ENCODE measurements at regions not wholly inside any gene's neighbourhood (a gene's known extent, or its start where the extent isn't known, plus 50 kb on each side); places are given as distances from the start of the nearest gene placed in this dataset.

DNA sequence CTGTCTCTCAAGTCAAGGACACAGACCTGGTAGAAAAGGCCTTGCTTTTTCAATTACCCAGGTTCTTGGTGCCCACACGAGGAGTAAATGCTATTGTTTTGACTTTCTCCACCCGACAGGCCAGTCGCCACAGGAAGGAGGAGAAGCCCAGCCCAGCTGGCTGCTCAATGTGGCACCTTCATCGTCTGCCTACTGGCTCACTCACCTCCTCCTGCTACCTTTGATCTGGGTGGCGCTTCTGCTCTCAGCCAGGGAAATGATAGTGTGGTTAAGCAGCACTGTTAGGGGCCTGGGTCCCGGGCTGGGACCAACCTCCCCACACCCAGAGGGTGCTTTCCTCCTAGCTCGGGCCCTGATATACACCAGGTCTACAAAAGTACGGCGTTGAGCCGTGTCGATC is 75.0 kb upstream of the FZD10 start:
- H3K36me3 ChIP-seq: no peaks in the 10 kb centered on the region
- no peaks in the 10 kb centered on the region for H3K27me3 ChIP-seq
- ATAC-seq (no peak), DNase-seq (no peak)
- WGBS (ENCODE audit: insufficient coverage, low coverage, low lambda C conversion rate, missing lambda C conversion rate): 26% methylated on average over 4 of the region's 11 CpGs
- H3K4me3 ChIP-seq: no peak overlapping the region
- no peak overlapping the region for H3K27ac ChIP-seq
- intact Hi-C loops (cut with DNase I): no loop called here
- no peak for TF ChIP-seq POLR2A (IDR thresholded peaks at IDR 0.05)
- TF ChIP-seq, protein P1, sequence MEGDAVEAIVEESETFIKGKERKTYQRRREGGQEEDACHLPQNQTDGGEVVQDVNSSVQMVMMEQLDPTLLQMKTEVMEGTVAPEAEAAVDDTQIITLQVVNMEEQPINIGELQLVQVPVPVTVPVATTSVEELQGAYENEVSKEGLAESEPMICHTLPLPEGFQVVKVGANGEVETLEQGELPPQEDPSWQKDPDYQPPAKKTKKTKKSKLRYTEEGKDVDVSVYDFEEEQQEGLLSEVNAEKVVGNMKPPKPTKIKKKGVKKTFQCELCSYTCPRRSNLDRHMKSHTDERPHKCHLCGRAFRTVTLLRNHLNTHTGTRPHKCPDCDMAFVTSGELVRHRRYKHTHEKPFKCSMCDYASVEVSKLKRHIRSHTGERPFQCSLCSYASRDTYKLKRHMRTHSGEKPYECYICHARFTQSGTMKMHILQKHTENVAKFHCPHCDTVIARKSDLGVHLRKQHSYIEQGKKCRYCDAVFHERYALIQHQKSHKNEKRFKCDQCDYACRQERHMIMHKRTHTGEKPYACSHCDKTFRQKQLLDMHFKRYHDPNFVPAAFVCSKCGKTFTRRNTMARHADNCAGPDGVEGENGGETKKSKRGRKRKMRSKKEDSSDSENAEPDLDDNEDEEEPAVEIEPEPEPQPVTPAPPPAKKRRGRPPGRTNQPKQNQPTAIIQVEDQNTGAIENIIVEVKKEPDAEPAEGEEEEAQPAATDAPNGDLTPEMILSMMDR (IDR thresholded peaks at IDR 0.05): no peak
- no peaks in the 10 kb centered on the region for H3K9me3 ChIP-seq
- no peaks in the 10 kb centered on the region for H3K4me1 ChIP-seq

GRCh38 chr12:130088504-130088903 is 73.8 kb upstream of the FZD10 start:
- H3K4me1 ChIP-seq: no peaks in the 10 kb centered on the region
- H3K4me3 ChIP-seq: no peak overlapping the region
- ATAC-seq (no peak), DNase-seq (no peak)
- intact Hi-C loops (cut with DNase I): no loop called here
- H3K36me3 ChIP-seq: no peaks in the 10 kb centered on the region
- no peak overlapping the region for H3K27ac ChIP-seq
- WGBS (ENCODE audit: insufficient coverage, low coverage, low lambda C conversion rate, missing lambda C conversion rate): 67% methylated on average over 3 of the region's 11 CpGs
- TF ChIP-seq, protein P1 (IDR thresholded peaks at IDR 0.05): no peak
- TF ChIP-seq POLR2A (IDR thresholded peaks at IDR 0.05): no peak
- no peaks in the 10 kb centered on the region for H3K27me3 ChIP-seq
- no peaks in the 10 kb centered on the region for H3K9me3 ChIP-seq

DNA sequence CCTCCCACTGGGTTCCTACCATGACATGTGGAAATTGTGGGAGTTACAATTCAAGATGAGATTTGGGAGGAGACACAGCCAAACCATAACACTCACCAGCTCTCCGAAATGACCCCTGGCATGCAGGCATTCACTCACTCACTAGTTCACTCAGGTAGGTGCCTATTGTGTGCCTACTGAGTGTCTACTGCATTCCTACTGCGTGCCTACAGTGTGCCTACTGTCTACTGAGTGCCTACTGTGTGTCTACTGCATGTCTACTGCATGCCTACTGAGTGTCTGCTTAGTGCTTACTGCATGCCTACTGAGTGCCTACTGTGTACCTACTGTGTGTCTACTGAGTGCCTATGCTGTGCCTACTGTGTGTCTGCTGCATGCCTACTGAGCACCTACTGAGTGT is 71.7 kb upstream of the FZD10 start:
- no peak for ATAC-seq
- no CpG with 5 or more reads among the region's 2 CpGs for whole genome bisulfite sequencing (ENCODE audit: insufficient coverage, low coverage, low lambda C conversion rate, missing lambda C conversion rate)
- no peaks in the 10 kb centered on the region for H3K36me3 ChIP-seq
- H3K4me3 ChIP-seq: no peak overlapping the region
- no peak for TF ChIP-seq POLR2A (IDR thresholded peaks at IDR 0.05)
- TF ChIP-seq, protein P1 (IDR thresholded peaks at IDR 0.05): no peak
- intact Hi-C loops (cut with DNase I): no loop called here
- H3K4me1 ChIP-seq: no peaks in the 10 kb centered on the region
- no peaks in the 10 kb centered on the region for H3K9me3 ChIP-seq
- no peak overlapping the region for H3K27ac ChIP-seq
- no peak for DNase-seq
- no peaks in the 10 kb centered on the region for H3K27me3 ChIP-seq

- H3K27ac ChIP-seq: no peak overlapping the region
- no peak for TF ChIP-seq POLR2A (IDR thresholded peaks at IDR 0.05)
- TF ChIP-seq, protein P1 (IDR thresholded peaks at IDR 0.05): no peak
- DNase-seq (no peak), ATAC-seq (no peak)
- H3K4me3 ChIP-seq: no peak overlapping the region
- 37% methylated on average over 7 of the region's 8 CpGs for WGBS (ENCODE audit: insufficient coverage, low coverage, low lambda C conversion rate, missing lambda C conversion rate)
- intact Hi-C loops (cut with DNase I): no loop called here
- no peaks in the 10 kb centered on the region for H3K4me1 ChIP-seq
- no peaks in the 10 kb centered on the region for H3K36me3 ChIP-seq
- no peaks in the 10 kb centered on the region for H3K9me3 ChIP-seq
- no peaks in the 10 kb centered on the region for H3K27me3 ChIP-seq
Observed at GRCh38 chr12:130093380-130093779, 68.9 kb upstream of the FZD10 start.

GRCh38 chr12:130097342-130097741 is 64.9 kb upstream of the FZD10 start:
- ATAC-seq (no peak), DNase-seq (no peak)
- Histone ChIP-seq H3K27me3 (no peaks in the 10 kb centered on the region), H3K27ac (no peak overlapping the region), H3K36me3 (no peaks in the 10 kb centered on the region), H3K9me3 (no peaks in the 10 kb centered on the region), H3K4me3 (no peak overlapping the region), H3K4me1 (no peaks in the 10 kb centered on the region)
- TF ChIP-seq, protein P1 (IDR thresholded peaks at IDR 0.05): no peak
- no peak for TF ChIP-seq POLR2A (IDR thresholded peaks at IDR 0.05)
- 38% methylated on average over 7 of the region's 8 CpGs for WGBS (ENCODE audit: insufficient coverage, low coverage, low lambda C conversion rate, missing lambda C conversion rate)
- intact Hi-C loops (cut with DNase I): no loop called here
